ENCODE measurements at regions not wholly inside any gene's neighbourhood (a gene's known extent, or its start where the extent isn't known, plus 50 kb on each side); places are given as distances from the start of the nearest gene placed in this dataset.

DNA sequence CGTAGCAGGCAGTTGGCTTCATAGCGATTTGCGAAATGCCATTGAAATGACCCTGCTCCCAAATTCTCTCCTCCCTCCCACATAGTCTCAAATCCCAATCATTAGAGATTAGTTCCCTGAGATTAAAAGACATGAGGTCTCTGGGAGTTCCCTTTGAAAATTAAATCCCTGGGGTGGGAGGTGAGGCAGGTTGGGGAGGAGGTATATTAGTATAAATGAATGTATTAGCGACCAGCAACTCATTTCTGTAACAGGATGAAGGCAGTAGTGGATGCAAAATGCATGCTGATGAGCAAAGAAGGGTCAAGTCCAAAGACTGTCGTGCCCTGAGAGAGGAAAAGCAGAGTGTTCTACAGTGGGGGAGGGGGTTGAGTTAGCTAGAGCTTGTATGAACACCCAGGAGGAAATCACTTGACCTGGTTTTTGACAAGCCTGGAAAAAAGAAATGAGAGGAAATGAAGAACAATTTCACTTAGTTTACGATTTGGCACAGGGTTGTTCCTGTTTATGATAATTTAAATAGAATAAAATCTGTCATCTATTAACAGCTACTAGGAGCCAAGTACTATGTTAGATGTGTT lies 79.6 kb upstream of the MTPN start:
- no peak for DNase-seq

DNA sequence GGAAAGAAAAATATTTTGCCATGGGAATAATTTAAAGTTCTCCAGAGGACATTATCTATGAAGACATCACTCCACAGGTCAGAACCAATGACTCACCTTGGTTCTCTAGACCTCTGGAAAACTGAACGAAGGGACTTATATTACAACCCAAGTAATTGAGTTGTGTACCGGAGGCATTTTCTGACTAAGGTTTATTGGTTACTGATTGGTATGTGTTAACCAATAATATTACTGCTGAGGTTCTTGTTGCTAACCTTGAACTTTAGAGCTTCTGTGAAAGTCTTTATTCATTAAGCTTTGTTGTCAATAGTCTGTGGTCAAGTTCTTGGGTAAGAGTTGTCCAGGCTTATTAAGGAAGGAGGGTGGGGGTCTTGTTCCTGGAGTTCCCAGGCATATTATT lies 78.1 kb upstream of the MTPN start:
- no peak for DNase-seq

DNA sequence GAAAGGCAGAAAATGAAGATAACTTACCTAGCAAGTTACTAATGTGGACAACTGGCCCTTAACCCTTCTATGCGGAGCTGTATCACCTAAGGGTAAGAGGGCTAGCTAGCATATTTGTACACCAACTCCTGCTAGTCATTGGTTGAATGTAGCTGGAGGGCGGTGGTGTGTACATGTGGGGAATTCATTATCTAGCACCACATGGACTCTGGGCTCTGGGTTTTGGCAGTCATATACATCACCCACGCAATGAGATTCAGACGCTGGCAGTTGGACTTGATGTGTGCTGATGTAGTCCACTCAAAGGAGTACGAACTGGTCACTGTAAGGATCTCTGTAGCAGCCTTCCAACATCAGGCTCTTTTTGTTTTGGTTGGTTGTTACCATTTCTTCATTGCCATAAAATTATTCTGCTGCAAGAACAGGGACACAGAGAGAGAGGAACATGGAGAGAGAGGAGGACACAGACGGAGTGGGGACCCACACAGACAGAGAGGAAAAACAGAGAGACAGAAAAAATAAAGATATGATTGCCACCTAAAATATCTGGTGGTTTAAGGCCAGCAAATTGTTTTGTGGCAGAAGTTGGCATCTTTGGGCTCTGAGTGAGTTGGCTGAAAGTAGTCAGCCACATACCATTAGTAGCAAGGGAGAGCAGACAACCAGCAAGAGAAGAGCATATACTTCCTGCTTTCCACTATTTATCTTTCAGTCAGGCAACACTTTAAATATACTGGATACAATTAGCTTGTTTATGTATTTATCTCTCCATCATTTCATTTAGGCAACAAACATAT lies 76.7 kb upstream of the MTPN start:
- no peak for DNase-seq

DNA sequence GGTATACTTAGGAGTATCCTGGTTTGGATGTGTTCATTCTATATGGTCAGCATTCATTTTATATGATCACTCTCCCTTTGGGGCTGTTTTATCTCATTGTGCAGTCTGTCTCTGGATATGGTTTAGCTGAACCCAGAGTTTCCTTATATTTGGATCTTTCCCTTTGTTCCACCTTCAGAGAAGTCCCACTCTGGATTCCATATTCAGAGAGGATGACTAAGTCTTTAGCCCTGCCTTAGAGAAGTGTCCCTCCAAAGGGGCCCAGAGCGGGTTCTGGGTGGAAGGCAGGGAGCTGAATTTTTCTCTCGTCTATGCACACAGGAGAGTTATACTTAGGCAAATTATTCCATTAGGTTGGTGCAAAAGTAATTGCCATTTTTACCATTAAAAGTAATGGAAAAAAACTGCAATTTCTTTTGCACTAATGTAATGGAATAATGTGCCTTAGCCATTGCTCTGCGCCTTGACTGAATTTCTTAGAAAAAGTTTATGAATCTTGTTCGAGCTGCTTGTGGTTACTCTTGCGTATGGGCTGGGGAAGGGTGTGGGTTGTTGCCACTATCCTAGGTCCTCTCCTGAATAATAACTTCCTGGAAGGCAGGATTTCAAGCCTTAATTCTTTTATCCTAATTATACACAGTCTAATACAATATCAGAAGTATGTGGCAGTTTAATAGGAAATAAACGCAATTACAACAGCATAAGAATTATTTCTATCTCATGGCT lies 74.2 kb upstream of the MTPN start:
- DNase-seq = no peak

DNA sequence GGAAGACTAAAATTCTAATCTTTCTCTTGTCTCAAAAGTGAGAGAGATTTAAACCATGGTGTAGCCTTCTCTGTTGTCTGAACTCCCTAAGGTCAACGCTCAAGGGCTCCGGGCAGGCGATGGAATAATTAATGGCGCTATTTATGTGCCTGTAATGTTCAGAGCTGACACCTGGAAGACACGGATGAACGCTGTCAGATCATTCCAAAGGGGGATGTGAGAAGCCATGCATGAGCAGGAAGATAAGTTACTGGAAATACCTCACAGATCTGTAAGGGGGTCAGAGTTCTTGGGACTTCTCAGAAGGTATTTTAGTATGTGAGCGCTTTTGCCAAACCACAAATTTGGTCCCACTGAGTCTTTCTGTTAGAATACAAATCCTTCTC lies 73.3 kb upstream of the MTPN start:
- no peak for DNase-seq

DNA sequence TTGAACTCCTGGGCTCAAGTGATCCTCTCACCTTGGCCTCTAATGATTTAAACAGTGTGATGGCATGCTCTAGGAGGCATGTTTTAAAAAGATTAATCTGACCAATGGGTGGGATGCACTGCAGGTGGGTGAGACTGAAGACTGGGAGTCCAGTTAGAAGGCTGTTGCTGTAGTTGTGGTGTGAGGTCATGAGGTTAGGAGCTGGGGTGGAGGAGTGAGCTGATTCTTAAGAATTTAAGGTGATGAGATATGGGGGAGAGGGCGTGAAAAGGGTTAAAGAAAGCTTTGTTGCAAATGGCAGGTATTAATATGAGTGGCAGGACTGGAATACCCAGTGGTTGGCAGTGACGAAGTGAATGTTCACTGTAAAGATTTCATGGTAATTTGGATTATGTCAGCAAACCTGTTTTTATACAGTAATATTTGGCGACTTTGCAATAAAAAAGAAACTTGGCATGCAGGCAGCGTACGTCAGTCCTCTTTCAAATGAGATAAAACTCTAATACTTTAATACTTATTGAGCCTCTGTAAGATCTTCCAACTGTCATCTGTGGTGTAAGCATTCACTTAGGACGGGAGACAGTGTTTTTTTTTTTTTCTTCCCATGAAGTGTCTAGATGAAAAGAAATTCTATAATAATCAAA lies 72.8 kb upstream of the MTPN start:
- DNase-seq = no peak

DNA sequence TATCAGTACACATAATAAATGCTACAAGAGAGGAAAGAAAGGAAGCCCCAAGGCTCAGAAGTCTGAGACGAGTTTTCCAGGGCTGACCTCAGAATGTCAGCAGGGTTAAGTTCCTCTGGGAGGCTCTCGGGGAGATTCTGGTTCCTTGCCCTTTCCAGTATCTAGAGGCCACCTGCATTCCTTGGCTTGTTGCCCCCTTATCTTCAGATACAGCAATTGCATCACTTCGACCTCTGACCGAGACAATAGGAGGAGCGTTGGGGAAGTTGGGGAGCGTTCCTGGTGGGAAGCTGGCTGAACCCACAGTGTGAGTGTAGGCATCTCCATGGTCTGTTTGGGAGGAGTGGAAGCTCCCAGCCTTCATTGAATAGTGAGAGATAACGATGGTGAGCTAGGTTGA lies 72.0 kb upstream of the MTPN start:
- no peak for DNase-seq

DNA sequence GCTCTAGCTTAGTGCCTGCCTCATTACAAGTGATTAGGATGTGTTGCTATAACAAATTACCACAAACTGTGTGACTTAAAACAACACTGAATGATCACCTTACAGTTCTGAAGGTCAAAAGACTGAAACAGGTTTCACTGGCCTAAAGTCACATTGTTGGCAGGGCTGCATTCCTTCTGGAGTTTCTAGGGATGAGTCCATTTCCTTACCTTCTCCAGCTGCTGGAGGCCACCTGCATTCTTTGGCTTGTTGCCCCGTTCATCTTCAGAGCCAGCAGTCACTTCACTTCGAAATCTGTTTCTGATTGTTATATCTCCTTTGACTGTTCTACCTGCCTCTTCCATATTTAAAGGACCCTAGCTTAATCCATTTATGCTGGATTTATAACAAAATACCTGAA lies 69.4 kb upstream of the MTPN start:
- DNase-seq = no peak

DNA sequence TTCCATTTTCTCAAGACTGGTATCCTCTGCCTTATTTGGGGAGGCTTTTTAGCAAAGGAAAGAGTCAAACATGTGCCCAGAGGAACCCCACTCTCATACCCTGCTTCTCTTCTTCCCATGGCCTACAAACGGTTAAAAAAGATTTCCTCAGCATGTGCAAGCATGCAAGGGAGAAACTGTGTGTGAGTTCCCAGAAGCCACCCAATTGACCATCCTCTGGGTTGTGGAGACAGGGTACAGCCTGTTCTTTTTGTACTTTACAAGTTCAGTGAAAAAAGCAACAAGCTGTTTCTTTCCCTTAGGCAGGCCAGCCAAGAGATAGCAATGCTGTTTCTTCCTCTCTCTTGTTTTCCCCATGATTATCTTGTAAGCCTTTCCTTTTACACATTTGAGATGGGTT lies 68.8 kb upstream of the MTPN start:
- no peak for DNase-seq

DNA sequence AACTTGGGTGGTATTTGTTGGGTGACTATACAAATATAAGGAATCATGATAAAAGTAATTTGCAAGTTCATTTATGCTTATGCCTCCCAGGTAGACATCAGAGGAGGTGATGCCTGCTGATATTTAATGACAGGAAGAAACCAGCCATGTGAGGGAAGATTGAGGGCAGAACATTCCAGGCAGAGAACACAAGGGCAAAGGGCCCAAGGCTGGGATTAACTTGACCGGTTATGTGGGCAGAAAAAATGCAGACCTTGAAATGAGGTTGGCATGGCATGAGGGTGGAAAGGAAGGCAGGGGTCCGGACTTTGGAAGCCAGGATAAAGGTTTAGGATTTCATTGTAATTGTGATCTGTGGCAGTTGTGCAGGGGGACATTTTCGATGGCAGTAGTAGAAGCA lies 68.0 kb upstream of the MTPN start:
- no peak for DNase-seq

DNA sequence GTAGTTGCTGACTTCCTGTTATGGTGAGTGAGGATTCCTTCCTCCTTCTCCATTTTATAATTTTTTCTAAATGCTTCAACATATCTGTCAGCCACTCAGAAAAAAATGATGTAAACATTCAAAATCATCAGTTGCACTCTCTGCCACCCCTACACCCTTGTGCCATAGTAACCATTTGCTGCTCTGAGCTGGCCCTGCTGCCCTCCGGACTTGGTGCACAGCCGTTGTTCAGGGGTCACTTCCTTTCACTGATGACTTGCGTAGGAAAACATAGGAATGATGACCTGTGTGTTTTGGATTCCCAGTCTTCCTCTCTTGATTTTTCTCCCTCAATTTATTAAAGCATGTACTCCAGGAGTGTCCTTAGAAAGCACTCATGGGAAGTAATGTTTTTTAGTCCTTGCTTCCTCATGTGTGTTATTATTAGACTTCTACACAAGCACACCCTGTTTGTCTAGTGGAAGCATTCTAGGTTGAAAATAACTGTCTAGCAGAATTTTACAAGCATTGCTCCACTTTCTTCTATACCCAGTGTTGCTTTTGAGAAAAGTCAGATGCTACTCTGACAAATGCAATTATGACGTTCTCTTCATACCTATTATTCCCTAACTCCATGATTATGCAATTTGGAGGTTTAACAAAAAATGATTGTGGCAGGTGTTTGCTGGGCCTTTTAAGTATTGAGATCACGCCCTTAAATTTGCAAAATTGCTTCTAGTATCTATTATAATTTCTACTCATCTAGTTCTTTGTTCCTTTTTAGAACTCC lies 62.6 kb upstream of the MTPN start:
- DNase-seq = no peak

DNA sequence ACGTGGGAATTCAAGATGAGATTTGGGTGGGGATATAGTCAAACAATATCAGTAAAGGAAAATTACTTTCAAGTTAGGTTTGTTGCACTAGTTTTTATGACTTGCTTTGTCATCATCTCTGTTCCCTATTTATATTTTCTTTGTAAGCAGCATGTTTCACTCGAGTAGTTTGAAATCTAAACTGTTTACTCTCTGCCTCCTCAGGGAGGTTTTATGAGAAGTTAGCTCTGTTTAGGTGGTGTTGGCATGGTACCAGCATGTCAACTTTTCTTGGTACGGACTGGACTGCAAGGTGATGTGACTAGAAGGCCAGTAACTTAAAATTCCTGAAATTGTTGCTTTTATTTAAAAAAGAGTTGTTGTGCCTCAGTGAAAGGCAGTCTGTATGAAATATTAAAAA lies 59.2 kb upstream of the MTPN start:
- DNase-seq = no peak

DNA sequence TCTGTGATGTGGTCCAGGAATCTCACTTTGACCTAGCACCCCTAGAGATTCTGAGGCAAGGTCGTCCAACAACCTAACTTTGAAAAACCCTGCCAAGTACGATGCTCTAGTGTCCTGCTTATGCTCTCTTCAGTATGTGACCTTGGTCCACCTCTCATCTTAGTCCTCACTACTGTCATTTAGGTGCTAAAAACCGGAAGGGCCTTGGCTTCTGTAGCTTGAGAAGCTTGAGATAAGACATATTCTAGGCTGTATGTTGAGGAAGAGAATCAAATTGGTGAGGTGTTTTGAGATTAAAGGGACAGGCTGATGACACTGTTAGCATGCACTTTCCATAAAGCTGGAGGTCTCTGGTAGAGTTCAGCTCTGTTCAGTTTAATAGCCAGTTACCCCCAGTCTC lies 57.0 kb upstream of the MTPN start:
- DNase-seq = no peak

DNA sequence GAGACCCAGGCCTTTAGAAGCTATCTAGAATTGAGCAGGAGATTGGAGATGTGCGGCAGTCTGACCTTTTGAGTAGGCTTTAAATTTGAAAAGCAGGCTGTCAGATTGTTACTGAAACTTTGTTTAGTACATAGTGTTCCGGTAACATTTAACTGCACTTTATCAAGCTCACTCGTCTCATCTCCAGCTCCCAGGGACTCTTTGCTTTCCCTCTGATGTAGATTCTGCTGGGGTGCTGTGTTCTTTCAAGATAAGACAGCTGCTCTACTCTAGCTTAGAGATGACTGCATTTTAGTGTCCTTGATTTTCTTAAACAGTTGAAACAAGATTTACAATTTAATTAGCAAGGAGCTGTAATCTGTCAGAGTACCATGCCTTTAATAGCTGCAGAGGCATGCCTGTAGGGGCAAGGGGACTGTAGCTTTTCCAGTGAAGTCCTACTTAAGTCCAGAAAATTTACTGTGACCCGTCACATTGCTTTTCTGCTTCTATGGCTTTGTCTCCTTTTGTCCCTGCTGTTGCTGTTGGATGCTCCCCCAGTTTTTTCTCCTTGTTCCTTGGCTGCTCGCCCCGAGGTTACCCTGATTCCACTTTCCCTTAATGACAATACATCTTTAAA lies 56.4 kb upstream of the MTPN start:
- DNase-seq = no peak

DNA sequence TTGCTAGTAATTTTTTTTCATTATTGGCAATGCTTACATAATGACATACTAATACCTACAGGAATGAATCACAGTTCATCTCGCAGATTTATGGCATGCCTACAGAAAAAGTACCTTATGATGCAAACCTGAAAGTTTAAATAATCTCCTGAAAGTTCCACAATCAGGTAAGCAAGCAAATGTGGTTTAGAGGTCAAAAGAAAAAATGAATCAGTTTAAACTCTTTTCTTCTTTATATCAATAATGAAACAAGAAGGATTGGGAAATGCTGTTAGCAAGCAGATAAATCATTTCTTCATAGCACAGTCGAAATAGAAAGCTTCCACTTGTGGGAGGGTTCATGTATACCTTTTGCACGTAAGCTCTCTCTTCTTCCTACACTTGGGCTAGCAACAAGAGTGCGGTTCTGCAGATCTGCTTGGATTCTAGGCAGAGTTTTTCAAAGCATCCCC lies 53.7 kb upstream of the MTPN start:
- DNase-seq = no peak

DNA sequence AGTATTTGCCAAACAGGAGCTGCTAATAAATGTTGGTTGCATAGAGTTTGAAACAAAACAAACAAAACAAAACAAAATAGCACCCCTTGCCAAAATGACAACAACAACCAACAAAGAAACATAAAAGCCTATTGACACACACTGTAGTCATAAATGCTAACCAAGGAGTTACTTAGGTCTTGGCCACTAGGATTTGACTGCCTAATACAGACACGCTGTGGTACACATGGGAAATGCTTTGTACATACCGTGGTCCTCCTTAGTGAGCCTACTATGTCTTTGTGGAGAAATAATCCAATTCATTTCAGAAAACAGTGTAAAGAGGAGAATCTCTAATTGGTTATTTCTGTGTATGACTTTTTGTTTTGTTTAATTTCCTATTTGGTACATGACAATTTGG lies 53.2 kb upstream of the MTPN start:
- DNase-seq = no peak

DNA sequence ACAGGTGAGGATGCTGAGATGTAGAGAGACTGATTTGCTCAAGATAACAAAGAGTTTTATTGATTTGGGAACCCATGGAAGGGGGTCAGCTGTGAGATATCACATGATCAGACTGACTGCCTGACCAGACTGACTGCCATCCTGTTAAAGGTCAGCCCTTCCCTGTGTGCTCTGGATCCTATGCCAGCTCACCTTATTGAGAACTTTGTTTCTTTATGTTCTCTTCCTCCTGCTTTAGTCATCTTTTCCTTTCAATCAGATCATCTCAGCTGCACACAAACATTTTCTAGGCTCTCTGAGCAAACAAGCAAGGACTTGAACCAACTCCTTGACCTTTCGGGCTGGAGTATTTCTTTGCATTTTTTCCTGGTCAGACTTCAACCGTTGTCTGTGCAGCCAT lies 50.0 kb upstream of the MTPN start:
- no peak for DNase-seq
